Naive thymus-derived CD4-positive, alpha-beta T cell (primary cell): ENCODE measurements at regions not wholly inside any gene's neighbourhood (a gene's known extent, or its start where the extent isn't known, plus 50 kb on each side); places are given as distances from the start of the nearest gene placed in this dataset.

Experiments
- ATAC-seq: fragments of 150-1000 bp; cut with Tn5 transposase; 2 replicates; pipeline ENCODE4 v1.10.0; 2021; ENCODE audit warnings: mild to moderate bottlenecking, moderate library complexity
- CTCF ChIA-PET: fragments of 350-600 bp; sonication (Branson Sonifier 250); formaldehyde crosslinking; loops from one replicate; lab custom pipeline; 2021; ENCODE audit warnings: antibody characterized with exemption; lab: Charles Lee
- POLR2A ChIA-PET: fragments of 350-600 bp; sonication (Branson Sonifier 250); formaldehyde crosslinking; loops from one replicate; lab custom pipeline; 2021; ENCODE audit warnings: antibody characterized with exemption, inconsistent platforms; lab: Charles Lee
- DNase-seq, 9 donors: peaks; one replicate each; pipeline versions ENCODE4 v3.0.0 to v3.0.0-alpha.2; 2020 to 2022; ENCODE audit warnings: mixed read lengths in 1 of 9
- H3K27ac ChIP-seq: one replicate; pipeline ENCODE4 v1.7.0; 2013; ENCODE audit warnings: mild to moderate bottlenecking, low read depth, low read length, moderate library complexity
- H3K27me3 ChIP-seq, 2 donors: one replicate each; pipeline ENCODE4 v1.7.0; 2013; ENCODE audit warnings: low read length in 2 of 2, mild to moderate bottlenecking in 2 of 2, moderate library complexity in 2 of 2; ENCODE audit not compliant: control insufficient read depth in 2 of 2, insufficient read depth in 2 of 2
- H3K36me3 ChIP-seq, 3 experiments: 1 replicate in 2 of 3; 2 replicates in 1 of 3; pipeline ENCODE4 v1.7.0; 2013; ENCODE audit warnings: low read length in 3 of 3, mild to moderate bottlenecking in 3 of 3, moderate library complexity in 1 of 3; ENCODE audit not compliant: insufficient read depth in 3 of 3, control insufficient read depth in 2 of 3
- H3K4me1 ChIP-seq, 2 donors: one replicate each; pipeline ENCODE4 v1.7.0; 2013; ENCODE audit warnings: low read length in 2 of 2, mild to moderate bottlenecking in 2 of 2, moderate library complexity in 1 of 2; ENCODE audit not compliant: control insufficient read depth in 2 of 2, insufficient read depth in 2 of 2
- H3K4me3 ChIP-seq: 2 replicates; pipeline ENCODE4 v1.7.0; 2013; ENCODE audit warnings: mild to moderate bottlenecking, low read length
- H3K9me3 ChIP-seq, 3 experiments: 1 replicate in 2 of 3; 2 replicates in 1 of 3; pipeline ENCODE4 v1.7.0; 2013; ENCODE audit warnings: low read length in 3 of 3; ENCODE audit not compliant: control insufficient read depth in 2 of 3
- H3K27ac Mint-ChIP-seq, 9 donors: one replicate each; pipeline ENCODE4 v1.8.0; 2020 to 2022; ENCODE audit warnings: mixed read lengths in 9 of 9, mild to moderate bottlenecking in 8 of 9, moderate library complexity in 5 of 9, inconsistent platforms in 2 of 9
- H3K27me3 Mint-ChIP-seq, 5 donors: one replicate each; pipeline ENCODE4 v1.8.0; 2021 to 2022; ENCODE audit warnings: mixed read lengths in 5 of 5, mild to moderate bottlenecking in 1 of 5
- H3K36me3 Mint-ChIP-seq, 5 donors: one replicate each; pipeline ENCODE4 v1.8.0; 2020 to 2022; ENCODE audit warnings: mixed read lengths in 5 of 5, mild to moderate bottlenecking in 3 of 5, inconsistent platforms in 1 of 5
- H3K4me1 Mint-ChIP-seq, 7 donors: one replicate each; pipeline ENCODE4 v1.8.0; 2020 to 2022; ENCODE audit warnings: mixed read lengths in 7 of 7, mild to moderate bottlenecking in 3 of 7, inconsistent platforms in 1 of 7
- H3K4me3 Mint-ChIP-seq, 10 donors: one replicate each; pipeline ENCODE4 v1.8.0; 2020 to 2022; ENCODE audit warnings: mild to moderate bottlenecking in 10 of 10, mixed read lengths in 10 of 10, moderate library complexity in 6 of 10, inconsistent platforms in 2 of 10
- H3K9me3 Mint-ChIP-seq, 11 donors: one replicate each; pipeline ENCODE4 v1.8.0; 2020 to 2022; ENCODE audit warnings: mixed read lengths in 11 of 11, mild to moderate bottlenecking in 4 of 11, inconsistent platforms in 1 of 11, moderate library complexity in 1 of 11
- intact Hi-C, 2 donors: fragments of 100-400 bp; cut with micrococcal nuclease; formaldehyde crosslinking; loops; one replicate each; pipeline ENCODE4 v1.15.1; 2023

DNA sequence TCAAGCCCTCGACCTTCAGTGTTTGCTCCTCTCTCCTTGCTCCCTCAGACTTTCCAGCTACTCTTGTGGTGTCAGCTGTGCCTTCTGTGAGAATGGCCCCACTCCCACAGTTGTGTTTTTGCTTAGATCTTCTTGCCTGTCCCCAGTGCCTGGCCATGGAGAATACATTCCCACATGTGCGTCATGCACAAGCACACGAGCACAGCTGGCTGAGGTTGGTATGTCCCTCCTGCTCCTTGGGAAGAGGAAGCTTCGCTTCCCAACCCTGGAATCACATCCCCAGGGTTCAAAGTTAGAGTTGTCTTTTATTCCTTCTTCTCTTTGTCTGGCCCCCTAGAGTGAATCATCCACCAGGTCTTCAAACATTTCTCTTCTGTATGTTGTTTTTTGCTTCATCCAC lies 518.6 kb downstream of the CCDC171 start:
- Mint-ChIP-seq H3K9me3 (peaks cover 0 to 11% (median 2%) of the 10 kb centered on the region in 11 donors), H3K4me3 (no peak overlapping the region), H3K36me3 (no peaks in the 10 kb centered on the region), H3K27ac (no peak overlapping the region), H3K4me1 (no peaks in the 10 kb centered on the region), H3K27me3 (peaks cover 0 to 5% (median 0%) of the 10 kb centered on the region in 5 donors)
- no peaks in the 10 kb centered on the region for H3K9me3 ChIP-seq
- POLR2A ChIA-PET: no interaction called here
- H3K36me3 ChIP-seq: no peaks in the 10 kb centered on the region
- intact Hi-C loops: no loop called here
- CTCF ChIA-PET: no interaction called here
- H3K27me3 ChIP-seq: no peaks in the 10 kb centered on the region
- H3K27ac ChIP-seq: no peak overlapping the region
- ATAC-seq (no peak), DNase-seq (no peak)
- no peak overlapping the region for H3K4me3 ChIP-seq
- no peaks in the 10 kb centered on the region for H3K4me1 ChIP-seq

GRCh38 chr9:16074963-16075362 lies 522.1 kb downstream of the CCDC171 start:
- Mint-ChIP-seq H3K4me3 (no peak overlapping the region), H3K27ac (no peak overlapping the region), H3K27me3 (peaks cover 0 to 5% (median 0%) of the 10 kb centered on the region in 5 donors), H3K36me3 (no peaks in the 10 kb centered on the region), H3K4me1 (no peaks in the 10 kb centered on the region), H3K9me3 (peaks cover 0 to 8% (median 0%) of the 10 kb centered on the region in 11 donors)
- H3K27ac ChIP-seq: no peak overlapping the region
- DNase-seq (no peak), ATAC-seq (no peak)
- H3K4me3 ChIP-seq: no peak overlapping the region
- POLR2A ChIA-PET: no interaction called here
- H3K9me3 ChIP-seq: no peaks in the 10 kb centered on the region
- CTCF ChIA-PET: no interaction called here
- H3K27me3 ChIP-seq: no peaks in the 10 kb centered on the region
- H3K36me3 ChIP-seq: no peaks in the 10 kb centered on the region
- intact Hi-C loops: no loop called here
- no peaks in the 10 kb centered on the region for H3K4me1 ChIP-seq

GRCh38 chr9:16075696-16076095 lies 522.9 kb downstream of the CCDC171 start:
- no peak overlapping the region for H3K27ac Mint-ChIP-seq
- no peaks in the 10 kb centered on the region for H3K4me1 Mint-ChIP-seq
- no peak for ATAC-seq
- no peaks in the 10 kb centered on the region for H3K9me3 ChIP-seq
- ChIA-PET POLR2A (no interaction called here), CTCF (no interaction called here)
- intact Hi-C loops: no loop called here
- DNase-seq: no peak
- peaks cover 0 to 8% (median 0%) of the 10 kb centered on the region in 11 donors for H3K9me3 Mint-ChIP-seq
- H3K36me3 Mint-ChIP-seq: no peaks in the 10 kb centered on the region
- H3K27ac ChIP-seq: no peak overlapping the region
- H3K27me3 ChIP-seq: no peaks in the 10 kb centered on the region
- no peaks in the 10 kb centered on the region for H3K4me1 ChIP-seq
- peaks cover 0 to 10% (median 0%) of the 10 kb centered on the region in 5 donors for H3K27me3 Mint-ChIP-seq
- H3K36me3 ChIP-seq: no peaks in the 10 kb centered on the region
- no peak overlapping the region for H3K4me3 ChIP-seq
- H3K4me3 Mint-ChIP-seq: no peak overlapping the region

DNA sequence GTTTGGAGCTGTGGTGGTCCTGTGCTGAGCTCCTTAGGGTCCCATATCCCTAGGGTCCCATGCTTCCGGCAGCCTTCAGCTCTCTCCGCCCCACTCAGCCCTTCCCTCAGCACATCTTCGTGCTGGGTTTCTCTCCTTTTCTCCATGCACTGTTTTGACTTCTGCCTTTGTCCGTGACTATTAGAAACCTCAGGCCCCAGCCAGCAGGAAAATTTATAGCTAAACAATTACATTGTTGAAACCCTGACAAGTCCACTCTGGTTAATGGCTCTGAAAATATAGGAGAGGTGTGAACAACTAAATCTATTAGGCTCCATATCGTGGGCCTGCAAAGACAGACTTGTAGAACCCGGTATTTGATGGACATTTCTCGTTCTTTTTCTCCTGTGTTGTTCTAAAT lies 523.7 kb downstream of the CCDC171 start:
- no peaks in the 10 kb centered on the region for H3K36me3 ChIP-seq
- no peaks in the 10 kb centered on the region for H3K36me3 Mint-ChIP-seq
- H3K9me3 Mint-ChIP-seq: peaks cover 0 to 8% (median 0%) of the 10 kb centered on the region in 11 donors
- intact Hi-C loops: no loop called here
- no peak overlapping the region for H3K27ac Mint-ChIP-seq
- H3K27ac ChIP-seq: no peak overlapping the region
- no peaks in the 10 kb centered on the region for H3K27me3 ChIP-seq
- no peak overlapping the region for H3K4me3 ChIP-seq
- ATAC-seq (no peak), DNase-seq (no peak)
- H3K4me1 ChIP-seq: no peaks in the 10 kb centered on the region
- H3K9me3 ChIP-seq: no peaks in the 10 kb centered on the region
- ChIA-PET CTCF (no interaction called here), POLR2A (no interaction called here)
- H3K4me1 Mint-ChIP-seq: no peaks in the 10 kb centered on the region
- peaks cover 0 to 10% (median 0%) of the 10 kb centered on the region in 5 donors for H3K27me3 Mint-ChIP-seq
- no peak overlapping the region for H3K4me3 Mint-ChIP-seq

DNA sequence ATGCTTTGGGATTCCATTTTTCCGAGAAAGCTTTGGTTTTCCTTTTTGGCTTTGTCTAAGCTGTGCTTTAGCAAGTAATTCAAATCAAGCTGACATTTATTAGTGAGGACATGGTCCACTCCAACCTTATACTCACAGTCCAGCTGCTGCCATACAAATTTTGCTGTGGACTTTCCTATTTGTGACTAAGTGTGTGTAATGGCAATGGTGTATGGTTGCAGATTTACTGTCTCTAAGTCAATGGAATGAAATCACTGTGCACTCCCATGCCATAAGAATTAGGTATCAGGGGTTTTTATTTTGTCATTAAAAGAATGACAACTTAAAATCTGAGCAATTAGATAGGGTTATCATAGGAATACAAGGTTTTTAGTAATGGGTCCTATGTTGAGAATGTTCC lies 530.0 kb downstream of the CCDC171 start:
- POLR2A ChIA-PET: no interaction called here
- Histone ChIP-seq H3K27me3 (no peaks in the 10 kb centered on the region), H3K36me3 (no peaks in the 10 kb centered on the region), H3K9me3 (no peaks in the 10 kb centered on the region), H3K4me1 (no peaks in the 10 kb centered on the region), H3K27ac (no peak overlapping the region), H3K4me3 (no peak overlapping the region)
- no peak for ATAC-seq
- peaks cover 0 to 5% (median 0%) of the 10 kb centered on the region in 5 donors for H3K36me3 Mint-ChIP-seq
- H3K4me3 Mint-ChIP-seq: no peak overlapping the region
- peaks cover 0 to 12% (median 7%) of the 10 kb centered on the region in 11 donors for H3K9me3 Mint-ChIP-seq
- peaks cover 0 to 18% (median 4%) of the 10 kb centered on the region in 5 donors for H3K27me3 Mint-ChIP-seq
- H3K27ac Mint-ChIP-seq: no peak overlapping the region
- H3K4me1 Mint-ChIP-seq: no peaks in the 10 kb centered on the region
- CTCF ChIA-PET: no interaction called here
- intact Hi-C loops: no loop called here
- DNase-seq: no peak

- Mint-ChIP-seq H3K9me3 (peaks cover 0 to 16% (median 8%) of the 10 kb centered on the region in 11 donors), H3K27ac (no peak overlapping the region), H3K27me3 (peaks cover 0 to 15% (median 4%) of the 10 kb centered on the region in 5 donors), H3K36me3 (peaks cover 0 to 6% (median 0%) of the 10 kb centered on the region in 5 donors), H3K4me3 (no peak overlapping the region), H3K4me1 (no peaks in the 10 kb centered on the region)
- Histone ChIP-seq H3K9me3 (no peaks in the 10 kb centered on the region), H3K27me3 (no peaks in the 10 kb centered on the region), H3K36me3 (no peaks in the 10 kb centered on the region), H3K4me1 (no peaks in the 10 kb centered on the region), H3K4me3 (no peak overlapping the region), H3K27ac (no peak overlapping the region)
- intact Hi-C loops: no loop called here
- ChIA-PET POLR2A (no interaction called here), CTCF (no interaction called here)
- no peak for DNase-seq
- no peak for ATAC-seq
Observed at GRCh38 chr9:16085167-16085726, 532.4 kb downstream of the CCDC171 start.

GRCh38 chr9:16090907-16091629 lies 538.2 kb downstream of the CCDC171 start:
- H3K27ac Mint-ChIP-seq: no peak overlapping the region
- peaks cover 3 to 22% (median 10%) of the 10 kb centered on the region in 11 donors for H3K9me3 Mint-ChIP-seq
- H3K27me3 Mint-ChIP-seq: peaks cover 0 to 8% (median 0%) of the 10 kb centered on the region in 5 donors
- Histone ChIP-seq H3K4me1 (no peaks in the 10 kb centered on the region), H3K9me3 (peaks cover 0 to 3% (median 0%) of the 10 kb centered on the region in 3 experiments), H3K27ac (no peak overlapping the region), H3K36me3 (no peaks in the 10 kb centered on the region), H3K4me3 (no peak overlapping the region), H3K27me3 (no peaks in the 10 kb centered on the region)
- H3K36me3 Mint-ChIP-seq: peaks cover 0 to 6% (median 0%) of the 10 kb centered on the region in 5 donors
- H3K4me1 Mint-ChIP-seq: no peaks in the 10 kb centered on the region
- ChIA-PET CTCF (no interaction called here), POLR2A (no interaction called here)
- H3K4me3 Mint-ChIP-seq: no peak overlapping the region
- intact Hi-C loops: no loop called here
- ATAC-seq (no peak), DNase-seq (no peak)
